HEK293T (cell line): ENCODE measurements at regions not wholly inside any gene's neighbourhood (a gene's known extent, or its start where the extent isn't known, plus 50 kb on each side); places are given as distances from the start of the nearest gene placed in this dataset.

Experiments
- FOXA1 ChIP-seq: fragments of 450-650 bp; IDR thresholded peaks from 2 replicates; pipeline ENCODE4 v1.6.1; 2016; ENCODE audit warnings: mild to moderate bottlenecking
- FOXK2 ChIP-seq: fragments of 450-650 bp; IDR thresholded peaks from 2 replicates; pipeline ENCODE4 v1.6.1; 2016; ENCODE audit warnings: mild to moderate bottlenecking
- PKNOX1 ChIP-seq: fragments of 450-650 bp; IDR thresholded peaks from 2 replicates; pipeline ENCODE4 v1.6.1; 2016
- ZNF384 ChIP-seq: fragments of 450-650 bp; IDR thresholded peaks from 2 replicates; pipeline ENCODE4 v1.6.1; 2016

GRCh38 chr2:15797939-15798281 is 142.4 kb upstream of the MYCN start:
- TF ChIP-seq PKNOX1 (no peak), FOXA1 (no peak), ZNF384 (no peak), FOXK2 (no peak)
